DLD1 (cell line): ENCODE measurements at regions not wholly inside any gene's neighbourhood (a gene's known extent, or its start where the extent isn't known, plus 50 kb on each side); places are given as distances from the start of the nearest gene placed in this dataset.
"Not testable (repeated sequence)": the region's sequence is repeated elsewhere in the genome, so short reads cannot be mapped to it uniquely, and the experiment has no call there.

Experiments used
- in situ Hi-C: cut with HindIII; loops from 2 replicates; pipeline ENCODE4 v1.10.0; 2017; ENCODE audit warnings: low sequenced_read_pairs

DNA sequence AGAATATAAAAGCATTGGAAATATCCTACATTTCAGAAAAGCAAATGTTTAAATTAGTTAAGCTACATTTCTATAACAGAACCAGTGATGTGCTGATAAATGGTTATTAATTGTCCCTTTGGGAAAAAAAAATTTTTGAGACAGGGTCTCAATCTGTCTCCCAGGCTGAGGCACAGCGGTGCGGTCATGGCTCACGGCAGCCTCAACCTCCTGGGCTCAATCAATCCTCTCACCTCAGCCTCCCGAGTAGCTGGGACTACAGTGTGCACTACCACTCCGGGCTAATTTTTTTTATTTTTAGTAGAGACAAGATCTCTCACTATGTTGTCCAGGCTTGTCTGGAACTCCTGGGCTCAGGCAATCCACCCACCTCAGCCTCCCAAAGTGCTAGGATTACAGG is 194.8 kb upstream of the SALL3 start:
- in situ Hi-C loops, result no loop called here

DNA sequence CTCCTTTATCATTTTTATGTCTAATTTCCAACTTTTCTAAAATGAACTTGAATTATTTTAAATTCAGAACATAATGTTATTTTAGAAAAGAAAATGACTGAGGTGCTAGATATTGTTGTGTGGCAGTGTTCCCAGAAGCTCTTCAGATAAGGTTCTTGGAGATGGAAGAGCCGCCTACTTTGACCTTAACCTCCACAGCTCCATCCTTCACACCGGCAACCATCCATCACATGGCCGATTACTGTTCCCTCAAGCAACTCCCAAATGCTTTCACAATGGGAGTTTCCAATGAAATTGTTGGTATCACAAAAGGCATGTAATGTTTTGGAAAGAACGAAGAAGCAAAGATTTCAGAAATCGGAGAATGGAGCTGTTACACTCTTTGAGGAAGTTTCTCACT is 193.9 kb upstream of the SALL3 start:
- in situ Hi-C loops, result no loop called here

DNA sequence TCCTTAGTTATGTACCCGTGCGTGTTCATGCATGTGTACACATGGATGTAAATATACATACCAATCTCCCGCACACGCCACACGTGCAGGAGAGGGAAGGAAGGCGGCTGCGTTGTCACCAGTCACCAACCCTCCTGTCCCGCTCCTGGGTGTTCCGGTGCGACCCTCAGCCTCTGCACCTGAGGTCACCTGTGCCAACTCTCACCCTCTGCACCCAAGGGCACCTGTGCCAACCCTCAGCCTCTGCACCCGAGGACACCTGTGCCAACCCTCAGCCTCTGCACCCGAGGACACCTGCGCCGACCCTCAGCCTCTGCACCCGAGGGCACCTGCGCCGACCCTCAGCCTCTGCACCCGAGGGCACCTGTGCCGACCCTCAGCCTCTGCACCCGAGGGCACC is 192.8 kb upstream of the SALL3 start:
- in situ Hi-C loops, result no loop called here

DNA sequence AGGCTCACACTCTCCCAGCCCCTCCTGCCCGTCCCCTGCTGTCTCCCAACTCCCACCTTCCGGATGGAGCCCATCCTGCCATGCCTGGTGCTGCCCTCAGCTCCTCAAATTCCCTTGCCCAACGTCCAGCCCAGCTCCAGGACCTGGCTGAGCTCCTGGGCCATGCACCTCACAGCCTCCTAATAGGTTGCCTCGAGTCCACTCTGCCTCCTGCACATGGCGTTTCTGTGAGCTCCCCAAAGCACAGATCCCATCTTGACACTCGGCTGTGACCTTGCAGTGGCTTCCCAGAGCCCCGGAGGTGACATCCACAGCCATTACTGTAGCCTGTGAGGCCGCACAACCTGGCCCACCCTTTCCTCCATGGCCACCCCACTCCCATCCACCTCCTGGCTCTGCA is 191.9 kb upstream of the SALL3 start:
- in situ Hi-C loops, result no loop called here

DNA sequence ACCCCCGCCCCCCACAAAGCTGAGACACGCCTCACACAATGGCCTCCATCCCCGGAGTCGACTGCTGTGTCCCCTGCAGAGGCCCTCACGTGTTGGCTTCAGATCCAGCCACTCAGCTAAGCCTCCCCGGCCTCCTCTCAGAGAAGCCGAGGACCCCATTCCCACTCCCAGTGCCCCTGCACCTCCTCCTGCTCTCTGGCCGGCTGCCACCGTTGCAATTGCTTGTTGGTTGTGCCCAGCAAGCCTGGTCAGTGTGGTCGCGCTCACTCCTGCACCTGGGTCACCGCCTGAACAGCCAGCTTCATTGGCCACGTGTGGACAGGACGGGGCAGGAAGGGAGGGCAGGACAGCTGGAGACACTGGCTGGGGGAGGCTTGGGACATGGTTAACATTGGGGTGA is 191.5 kb upstream of the SALL3 start:
- in situ Hi-C loops, result no loop called here

DNA sequence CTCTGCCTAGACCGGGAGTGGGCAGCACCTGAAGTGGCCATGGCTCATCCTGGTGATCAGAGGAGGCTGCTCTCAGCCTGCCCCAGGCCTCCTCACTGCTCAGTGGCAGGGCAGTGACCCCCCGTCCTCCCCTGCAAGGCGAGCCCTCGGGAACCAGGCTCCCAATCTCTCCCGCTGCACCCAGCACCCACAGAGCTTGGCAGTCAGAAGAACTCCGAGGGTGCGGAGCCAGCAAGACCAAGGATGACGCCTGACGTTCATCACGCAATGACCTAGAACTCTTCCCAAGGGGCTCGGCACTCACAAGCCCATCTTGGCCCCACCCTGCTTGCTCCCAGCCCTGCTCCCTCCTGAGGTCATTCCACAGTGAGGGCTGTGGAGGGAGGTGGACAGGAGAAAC is 189.8 kb upstream of the SALL3 start:
- in situ Hi-C loops, result no loop called here

DNA sequence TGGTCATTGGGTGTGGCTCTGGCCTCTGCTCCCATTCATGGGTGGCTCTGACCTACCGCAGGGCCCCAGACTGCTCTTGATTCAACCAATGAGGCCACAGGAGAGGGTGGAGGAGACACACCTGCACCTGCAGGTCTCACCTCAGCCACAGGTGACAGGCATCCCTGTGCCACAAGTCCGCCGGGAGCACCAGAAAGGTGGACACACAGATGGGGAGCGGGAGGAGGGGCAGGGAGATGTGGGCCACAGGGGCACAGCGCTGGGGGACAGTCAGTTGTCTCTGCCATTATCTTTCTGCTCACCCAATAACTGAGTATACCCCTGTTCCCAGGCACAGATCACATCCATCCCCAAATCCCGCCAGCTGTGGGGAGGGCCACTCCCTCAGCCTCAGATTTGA is 189.1 kb upstream of the SALL3 start:
- in situ Hi-C loops, result no loop called here

DNA sequence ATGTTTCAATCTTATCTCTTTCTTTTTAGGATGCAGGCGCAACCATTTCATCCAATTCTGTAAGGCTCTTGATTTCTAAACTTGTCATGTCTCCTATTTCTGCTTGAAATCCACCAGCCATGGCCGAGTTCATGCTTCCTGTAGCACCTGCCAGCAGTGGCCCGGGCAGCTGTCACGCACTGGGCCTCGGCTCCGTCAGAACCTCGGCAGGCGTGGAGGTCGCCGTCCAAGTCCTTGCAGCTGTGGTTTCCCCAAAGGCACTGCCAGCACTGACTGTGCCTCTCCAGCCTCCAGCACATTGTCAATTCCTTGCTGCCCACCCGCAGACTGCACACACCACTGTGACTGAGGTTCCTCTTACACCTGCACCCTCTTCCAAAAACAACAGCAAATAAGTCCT is 188.7 kb upstream of the SALL3 start:
- in situ Hi-C loops, result no loop called here

DNA sequence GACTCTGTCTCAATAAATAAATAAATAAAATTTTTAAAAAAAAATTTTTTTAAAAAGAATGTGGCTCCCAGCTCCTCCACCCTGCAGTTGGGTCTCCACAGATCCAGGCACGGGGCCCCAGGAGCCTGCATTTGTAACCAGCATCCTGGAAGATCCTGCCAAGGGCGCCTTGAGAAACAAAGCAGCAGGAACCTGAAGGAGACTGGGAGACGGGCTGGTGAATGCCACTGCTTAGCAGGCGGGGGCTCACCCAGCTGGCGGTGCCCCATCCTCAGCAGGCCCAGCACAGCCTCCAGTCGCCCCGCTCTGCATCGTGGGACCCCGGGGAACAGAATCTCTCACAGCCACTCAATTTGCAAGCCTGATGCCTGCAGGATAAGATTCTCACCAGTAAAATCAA is 187.5 kb upstream of the SALL3 start:
- in situ Hi-C loops, result no loop called here

DNA sequence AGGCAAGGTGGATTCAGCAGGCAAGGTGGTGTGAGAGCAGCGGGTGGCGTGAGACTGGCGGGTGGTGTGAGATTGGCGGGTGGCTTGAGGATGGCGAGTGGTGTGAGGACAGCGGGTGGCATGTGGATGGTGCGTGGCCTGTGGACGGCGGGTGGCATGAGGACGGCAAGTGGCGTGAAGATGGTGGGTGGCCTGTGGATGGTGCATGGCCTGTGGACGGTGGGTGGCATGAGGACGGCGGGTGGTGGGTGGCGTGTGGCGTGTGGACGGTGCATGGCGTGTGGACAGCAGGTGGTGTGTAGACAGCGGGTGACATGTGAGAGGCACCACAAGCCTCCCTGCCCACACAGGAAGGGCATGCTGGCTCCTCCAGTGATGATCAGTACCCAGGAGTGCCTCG is 186.9 kb upstream of the SALL3 start:
- in situ Hi-C loops, result no loop called here

DNA sequence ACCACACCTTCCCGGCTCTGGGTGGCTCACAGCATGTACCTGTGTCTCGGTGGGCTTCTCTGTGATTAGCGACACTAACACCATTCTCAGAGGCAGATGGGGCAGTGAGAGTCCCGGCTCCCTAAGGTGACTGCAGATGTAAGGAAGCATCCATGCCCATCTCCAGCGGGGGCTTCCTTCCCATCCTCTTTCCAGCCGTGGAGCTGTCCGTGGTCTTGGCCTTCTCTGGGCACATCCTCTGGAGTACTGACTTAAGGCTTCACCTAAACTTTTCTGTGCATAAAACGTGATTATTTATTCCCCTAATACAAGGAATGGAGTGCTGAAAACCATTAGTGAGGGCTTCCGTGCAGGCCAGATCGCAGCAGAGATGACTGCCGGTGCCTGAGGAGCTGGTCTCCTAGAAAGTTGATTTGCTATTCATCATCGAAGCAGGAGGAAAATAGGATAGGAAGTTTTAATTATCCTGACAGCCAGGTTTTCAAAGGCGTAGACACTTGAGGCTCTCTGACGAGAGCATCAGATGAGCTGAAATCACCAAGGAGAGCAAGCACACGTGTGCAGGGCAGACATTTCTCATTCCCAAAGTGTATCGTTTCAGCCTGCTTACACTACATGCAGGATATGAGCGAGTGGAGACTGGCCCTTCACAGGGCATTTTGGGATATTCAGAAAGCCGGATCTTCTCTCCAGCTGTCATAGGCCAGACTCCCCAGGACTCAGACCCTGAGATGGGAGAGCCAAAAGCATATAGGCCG is 186.1 kb upstream of the SALL3 start:
- in situ Hi-C loops, result no loop called here

DNA sequence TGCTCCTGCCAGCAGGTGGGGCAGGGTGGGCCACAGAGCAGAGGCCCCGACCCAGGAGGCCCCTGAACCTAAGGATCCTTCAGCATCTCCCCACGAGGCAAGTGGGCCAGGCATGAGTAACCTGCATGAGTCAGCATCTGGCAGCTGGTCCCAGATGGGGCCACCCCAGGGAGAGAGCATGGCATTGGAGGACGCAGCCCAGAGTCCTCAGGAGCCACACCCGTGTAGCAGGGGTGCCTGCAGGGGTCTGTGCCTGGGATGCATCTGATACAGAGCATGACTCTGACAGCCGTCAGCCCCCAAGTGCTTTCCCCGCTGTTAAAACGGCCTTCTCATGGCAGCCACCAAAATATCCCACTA is 185.6 kb upstream of the SALL3 start:
- in situ Hi-C loops, result no loop called here

DNA sequence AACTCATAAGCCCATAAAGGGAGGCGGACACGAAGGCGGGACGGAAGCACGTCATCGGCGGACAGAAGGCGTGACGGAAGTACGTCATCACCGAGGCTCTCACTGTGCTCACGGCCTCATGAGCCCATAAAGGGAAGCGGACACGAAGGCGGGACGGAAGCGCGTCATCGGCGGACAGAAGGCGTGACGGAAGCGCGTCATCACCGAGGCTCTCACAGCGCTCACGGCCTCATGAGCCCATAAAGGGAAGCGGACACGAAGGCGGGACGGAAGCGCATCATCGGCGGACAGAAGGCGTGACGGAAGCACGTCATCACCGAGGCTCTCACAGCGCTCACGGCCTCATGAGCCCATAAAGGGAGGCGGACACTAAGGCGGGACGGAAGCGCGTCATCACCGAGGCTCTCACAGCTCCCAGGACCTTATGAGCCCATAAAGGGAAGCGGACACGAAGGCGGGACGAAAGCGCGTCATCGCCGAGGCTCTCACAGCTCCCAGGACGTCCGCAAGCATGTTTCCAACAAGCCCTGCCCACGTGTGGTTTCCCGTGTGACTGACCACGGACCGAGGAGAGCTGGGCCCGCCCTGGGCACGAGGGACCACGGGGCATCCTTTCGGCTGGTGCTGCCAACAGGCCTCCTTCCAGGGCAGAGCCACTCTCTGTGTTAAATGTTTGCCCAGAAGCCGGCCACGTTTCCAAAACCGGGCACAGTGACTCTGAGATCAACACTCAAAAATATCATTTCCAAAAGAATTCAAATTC is 182.7 kb upstream of the SALL3 start:
- in situ Hi-C loops, result no loop called here

DNA sequence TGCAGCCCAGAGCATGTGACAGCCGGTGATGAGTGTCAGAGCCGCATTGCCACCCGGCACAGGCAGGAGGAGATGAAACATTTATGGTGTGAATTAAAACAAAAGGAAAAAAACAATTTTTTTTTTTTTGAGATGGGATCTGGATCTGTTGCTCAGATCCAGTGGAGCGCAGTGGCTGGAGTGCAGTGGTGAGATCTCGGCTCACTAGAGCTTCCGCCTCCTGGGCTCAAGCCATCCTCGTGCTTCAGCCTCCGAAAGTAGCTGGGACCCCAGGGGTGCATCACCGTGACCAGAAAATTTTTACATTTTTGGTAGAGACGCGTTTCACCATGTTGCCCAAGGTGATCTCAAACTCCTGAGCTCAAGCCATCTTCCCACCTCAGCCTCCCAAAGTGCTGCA is 182.1 kb upstream of the SALL3 start:
- in situ Hi-C loops, result no loop called here

DNA sequence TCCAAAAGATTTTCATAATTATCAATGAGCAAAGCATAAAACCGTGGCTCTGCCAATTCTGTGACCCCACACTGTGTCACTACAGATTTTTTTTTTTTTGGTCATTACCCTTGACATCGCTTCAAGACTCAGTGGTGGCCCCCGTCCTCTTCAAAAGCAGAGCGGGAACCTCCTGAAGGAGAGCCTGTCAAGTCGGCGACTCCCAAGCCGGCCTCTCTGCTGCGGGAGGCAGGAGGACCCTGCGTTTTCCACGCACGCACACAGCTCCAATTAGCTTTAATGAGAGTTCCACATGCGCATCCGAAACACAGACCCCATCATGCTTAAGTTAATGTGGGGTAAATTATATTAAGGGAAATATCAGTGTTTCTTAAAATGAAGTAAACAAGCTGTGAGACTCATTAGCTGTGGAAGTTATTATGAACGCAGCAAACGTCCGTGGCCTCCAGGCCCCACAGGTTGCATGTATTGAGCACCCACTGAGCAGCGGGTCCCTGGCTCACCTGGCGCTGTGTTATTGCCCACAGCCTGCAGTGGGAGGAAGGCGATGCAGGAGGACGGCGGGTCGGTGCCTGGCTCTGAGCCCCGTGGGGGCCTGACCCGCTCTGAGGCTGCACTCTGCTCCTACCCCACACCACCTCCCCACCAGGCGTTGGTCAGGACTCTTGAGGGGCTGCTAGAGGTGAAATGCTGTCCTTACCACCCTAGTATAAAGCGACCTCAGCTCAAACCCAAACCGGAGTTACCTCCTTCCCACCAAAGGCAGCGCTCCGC is 181.0 kb upstream of the SALL3 start:
- in situ Hi-C loops, result no loop called here

DNA sequence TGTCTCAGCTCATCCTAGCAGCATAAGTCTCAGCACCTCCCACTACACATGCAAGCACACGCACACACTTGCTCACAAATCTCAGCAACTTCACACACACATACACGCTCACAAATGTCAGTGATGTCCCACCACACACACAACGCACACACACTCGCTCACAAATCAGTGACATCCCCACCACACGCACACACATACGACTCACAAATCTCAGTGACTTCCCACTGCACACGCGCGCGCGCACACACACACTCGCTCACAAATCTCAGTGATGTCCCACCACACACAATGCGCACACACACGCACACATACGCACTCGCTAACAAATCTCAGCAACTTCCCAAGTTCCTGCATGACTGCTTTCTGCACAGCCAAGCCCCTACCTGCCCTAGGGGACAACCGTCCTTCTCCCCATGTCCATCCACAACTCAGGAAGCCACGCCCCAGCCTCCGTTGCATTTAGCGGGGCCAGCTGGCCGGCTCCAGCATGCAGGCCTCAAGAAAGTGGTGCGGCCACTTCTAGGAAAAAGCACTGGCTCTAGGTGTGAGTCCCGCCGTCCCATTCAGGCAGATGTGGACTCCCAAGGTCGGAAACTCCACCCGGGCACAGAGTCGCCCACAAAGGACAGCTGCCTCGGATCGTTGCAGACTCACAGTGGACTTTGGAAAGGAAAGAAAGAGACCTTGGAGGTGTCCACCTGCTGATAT is 180.1 kb upstream of the SALL3 start:
- in situ Hi-C loops, result no loop called here

DNA sequence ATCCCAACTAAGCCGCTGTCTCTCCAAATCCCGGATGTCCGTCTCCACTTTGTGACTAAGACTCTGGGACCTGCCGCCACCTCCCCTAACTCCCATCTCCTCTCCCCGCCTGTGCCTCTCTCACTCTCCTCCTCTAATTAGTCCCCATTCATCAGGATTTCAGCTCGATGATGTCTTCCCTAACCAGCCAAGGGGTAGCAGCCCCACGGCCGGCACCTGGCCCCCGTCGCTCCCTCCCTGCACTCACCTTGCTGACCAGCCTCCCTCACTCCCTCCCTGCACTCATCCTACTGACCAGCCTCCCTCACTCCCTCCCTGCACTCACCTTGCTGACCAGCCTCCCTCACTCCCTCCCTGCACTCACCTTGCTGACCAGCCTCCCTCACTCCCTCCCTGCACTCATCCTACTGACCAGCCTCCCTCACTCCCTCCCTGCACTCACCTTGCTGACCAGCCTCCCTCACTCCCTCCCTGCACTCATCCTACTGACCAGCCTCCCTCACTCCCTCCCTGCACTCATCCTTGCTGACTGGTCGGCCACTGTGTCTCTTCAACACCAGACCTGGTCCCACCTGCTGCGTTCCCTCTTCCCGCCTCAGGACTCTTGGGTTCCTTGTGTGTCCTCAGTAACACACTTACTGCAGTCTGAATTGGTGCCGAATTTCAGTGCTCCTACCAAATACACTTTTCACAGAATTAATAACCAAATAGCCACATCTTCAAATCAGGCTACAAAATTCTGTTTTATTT is 179.3 kb upstream of the SALL3 start:
- in situ Hi-C loops, result not testable (repeated sequence)

DNA sequence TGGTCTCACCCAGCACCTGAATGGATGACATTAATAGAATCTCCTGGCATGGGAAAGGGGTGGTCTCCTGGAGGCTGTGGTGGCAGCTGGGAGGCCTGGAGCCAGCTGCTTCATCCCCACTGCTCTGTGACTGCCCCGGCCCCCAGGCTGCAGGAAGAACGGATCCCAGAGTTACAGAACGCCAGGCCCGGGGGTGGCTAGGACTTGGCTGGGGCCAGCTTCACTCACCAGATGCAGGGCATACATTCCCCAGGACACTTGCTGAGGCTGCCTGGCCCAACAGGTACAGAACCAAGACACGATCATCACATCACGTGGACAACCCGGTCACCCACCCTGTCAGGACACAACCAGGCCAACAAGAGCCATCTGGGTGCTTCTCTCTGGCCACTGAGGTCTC is 178.6 kb upstream of the SALL3 start:
- in situ Hi-C loops, result no loop called here

DNA sequence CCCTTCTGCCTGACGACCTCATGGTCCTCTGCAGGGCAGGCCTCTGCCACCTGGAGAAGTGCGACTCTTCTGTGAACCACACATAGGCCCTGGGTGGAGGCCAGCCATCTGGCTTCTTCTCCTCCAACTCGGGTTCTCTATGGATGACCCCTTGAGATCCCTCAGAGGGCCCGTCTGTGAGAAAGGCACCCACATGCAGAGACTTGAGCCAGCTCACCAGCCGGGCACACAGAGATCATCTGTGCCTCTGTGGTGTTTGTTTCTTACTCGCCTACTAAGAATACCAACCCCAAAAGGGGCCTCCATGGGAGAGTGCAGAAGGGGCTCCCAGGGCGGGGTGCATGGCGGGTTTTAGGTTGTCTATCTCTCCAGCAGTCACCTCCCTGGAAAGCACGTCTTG is 176.5 kb upstream of the SALL3 start:
- in situ Hi-C loops, result no loop called here

DNA sequence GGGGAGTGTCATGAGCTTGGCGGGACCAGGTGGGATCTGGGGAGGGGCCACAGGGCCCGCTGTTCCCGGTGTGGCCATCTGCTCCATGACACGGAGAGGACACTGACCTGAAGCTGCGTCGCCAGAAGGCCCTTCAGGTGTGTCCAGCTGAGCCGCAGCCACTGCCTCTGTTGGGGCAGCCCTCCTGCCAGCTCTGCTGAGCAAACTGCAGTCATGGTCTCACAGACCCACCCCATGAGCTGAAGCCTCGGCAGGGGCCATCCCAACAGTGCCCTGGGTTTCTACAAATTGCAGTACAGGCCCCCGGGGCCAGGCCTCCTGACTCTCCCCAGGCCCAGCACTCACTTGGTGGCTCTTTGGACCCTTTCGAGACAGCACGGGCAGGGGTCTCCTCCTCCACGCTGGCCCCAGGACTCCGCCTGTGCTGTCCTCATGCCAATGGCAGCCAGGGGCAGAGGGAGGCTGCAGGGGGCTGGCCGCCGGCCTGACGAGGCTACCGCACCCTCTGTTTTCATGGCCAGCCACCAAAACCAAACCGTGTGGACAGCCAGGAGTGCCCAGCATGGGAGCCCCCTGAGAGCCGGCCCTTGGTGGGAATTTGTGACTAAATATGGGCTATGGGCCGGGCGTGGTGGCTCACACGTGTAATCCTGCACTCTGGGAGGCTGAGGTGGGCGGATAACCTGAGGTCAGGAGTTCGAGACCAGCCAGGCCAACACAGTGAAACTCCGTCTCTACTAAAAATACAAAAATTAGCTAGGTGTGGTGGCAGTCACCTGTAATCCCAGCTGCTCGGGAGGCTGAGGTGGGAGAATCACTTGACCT is 175.2 kb upstream of the SALL3 start:
- in situ Hi-C loops, result no loop called here
